ENCODE measurements at regions not wholly inside any gene's neighbourhood (a gene's known extent, or its start where the extent isn't known, plus 50 kb on each side); places are given as distances from the start of the nearest gene placed in this dataset.

GRCh38 chr3:106413683-106414082 lies 544.9 kb upstream of the CBLB start:
- ATAC-seq, result no peak
- H3K4me3 ChIP-seq, result no peak overlapping the region
- intact Hi-C loops (cut with DNase I, micrococcal nuclease), result no loop called here
- H3K4me1 ChIP-seq (ENCODE audit: low read depth), result no peaks in the 10 kb centered on the region
- H3K9me3 ChIP-seq, result no peaks in the 10 kb centered on the region
- DNase-seq, result no peak
- TF ChIP-seq, protein P1, sequence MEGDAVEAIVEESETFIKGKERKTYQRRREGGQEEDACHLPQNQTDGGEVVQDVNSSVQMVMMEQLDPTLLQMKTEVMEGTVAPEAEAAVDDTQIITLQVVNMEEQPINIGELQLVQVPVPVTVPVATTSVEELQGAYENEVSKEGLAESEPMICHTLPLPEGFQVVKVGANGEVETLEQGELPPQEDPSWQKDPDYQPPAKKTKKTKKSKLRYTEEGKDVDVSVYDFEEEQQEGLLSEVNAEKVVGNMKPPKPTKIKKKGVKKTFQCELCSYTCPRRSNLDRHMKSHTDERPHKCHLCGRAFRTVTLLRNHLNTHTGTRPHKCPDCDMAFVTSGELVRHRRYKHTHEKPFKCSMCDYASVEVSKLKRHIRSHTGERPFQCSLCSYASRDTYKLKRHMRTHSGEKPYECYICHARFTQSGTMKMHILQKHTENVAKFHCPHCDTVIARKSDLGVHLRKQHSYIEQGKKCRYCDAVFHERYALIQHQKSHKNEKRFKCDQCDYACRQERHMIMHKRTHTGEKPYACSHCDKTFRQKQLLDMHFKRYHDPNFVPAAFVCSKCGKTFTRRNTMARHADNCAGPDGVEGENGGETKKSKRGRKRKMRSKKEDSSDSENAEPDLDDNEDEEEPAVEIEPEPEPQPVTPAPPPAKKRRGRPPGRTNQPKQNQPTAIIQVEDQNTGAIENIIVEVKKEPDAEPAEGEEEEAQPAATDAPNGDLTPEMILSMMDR (IDR thresholded peaks at IDR 0.05), result no peak
- H3K36me3 ChIP-seq (ENCODE audit: low read depth), result no peaks in the 10 kb centered on the region

- DNase-seq (no peak), ATAC-seq (no peak)
- Histone ChIP-seq H3K4me3 (no peak overlapping the region), H3K36me3 (ENCODE audit: low read depth) (no peaks in the 10 kb centered on the region), H3K4me1 (ENCODE audit: low read depth) (no peaks in the 10 kb centered on the region), H3K9me3 (no peaks in the 10 kb centered on the region)
- TF ChIP-seq, protein P1 (IDR thresholded peaks at IDR 0.05), result no peak
- intact Hi-C loops (cut with DNase I, micrococcal nuclease), result no loop called here
Measured at GRCh38 chr3:106420628-106421027, 551.8 kb upstream of the CBLB start.

DNA sequence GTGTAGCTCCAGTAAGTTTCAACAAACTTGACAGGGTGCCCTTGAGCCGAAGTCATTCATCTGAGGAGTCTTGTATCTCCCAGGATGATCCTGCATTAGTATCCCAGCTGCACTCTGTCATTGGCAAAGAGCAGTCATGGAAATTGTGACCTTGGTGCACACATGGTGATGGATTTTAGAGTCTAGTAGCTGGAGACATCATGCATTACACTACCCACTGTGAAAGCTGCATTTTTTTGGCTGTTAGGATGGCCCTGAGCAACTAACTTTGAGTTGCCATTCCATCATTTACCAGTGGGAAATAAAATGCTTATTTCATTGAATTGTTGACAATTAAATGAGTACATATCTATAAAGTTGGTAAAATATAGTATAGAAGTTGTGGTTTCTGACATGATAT lies 552.6 kb upstream of the CBLB start:
- Histone ChIP-seq H3K4me3 (no peak overlapping the region), H3K36me3 (ENCODE audit: low read depth) (no peaks in the 10 kb centered on the region), H3K4me1 (ENCODE audit: low read depth) (no peaks in the 10 kb centered on the region), H3K9me3 (no peaks in the 10 kb centered on the region)
- TF ChIP-seq, protein P1 (IDR thresholded peaks at IDR 0.05), result no peak
- DNase-seq, result no peak
- ATAC-seq, result no peak
- intact Hi-C loops (cut with DNase I, micrococcal nuclease), result no loop called here

DNA sequence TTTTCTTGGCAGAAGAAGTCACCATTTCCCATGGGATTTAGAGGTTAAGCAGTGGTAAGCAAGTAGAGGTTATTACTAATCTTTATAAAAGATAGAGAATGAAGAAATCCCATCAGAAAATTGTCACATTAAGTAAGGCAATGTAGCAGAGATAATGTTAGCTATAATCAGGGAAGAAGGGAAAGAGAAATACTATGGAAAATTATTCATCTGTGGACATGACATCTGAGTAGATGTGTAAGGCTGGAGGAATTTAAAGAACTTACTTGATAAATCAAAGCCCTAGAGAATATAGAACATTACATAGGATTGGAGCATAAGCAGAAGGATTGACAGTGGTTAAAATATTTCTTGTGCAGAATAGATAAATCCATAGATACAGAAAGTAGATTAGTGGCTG lies 553.1 kb upstream of the CBLB start:
- no peak for DNase-seq
- Histone ChIP-seq H3K4me1 (ENCODE audit: low read depth) (no peaks in the 10 kb centered on the region), H3K4me3 (no peak overlapping the region), H3K9me3 (no peaks in the 10 kb centered on the region), H3K36me3 (ENCODE audit: low read depth) (no peaks in the 10 kb centered on the region)
- TF ChIP-seq, protein P1 (IDR thresholded peaks at IDR 0.05), result no peak
- intact Hi-C loops (cut with DNase I, micrococcal nuclease), result no loop called here
- ATAC-seq, result no peak

GRCh38 chr3:106423321-106424225 lies 554.8 kb upstream of the CBLB start:
- intact Hi-C loops (cut with DNase I, micrococcal nuclease), result no loop called here
- no peak for ATAC-seq
- TF ChIP-seq, protein P1 (IDR thresholded peaks at IDR 0.05), result no peak

More at GRCh38 chr3:106423321-106424225, 554.8 kb upstream of the CBLB start:
- Histone ChIP-seq H3K4me3 (no peak overlapping the region), H3K9me3 (no peaks in the 10 kb centered on the region), H3K36me3 (ENCODE audit: low read depth) (no peaks in the 10 kb centered on the region), H3K4me1 (ENCODE audit: low read depth) (no peaks in the 10 kb centered on the region)
- no peak for DNase-seq

All from mucosa of descending colon (tissue), 3 donors.